ENCODE measurements at regions not wholly inside any gene's neighbourhood (a gene's known extent, or its start where the extent isn't known, plus 50 kb on each side); places are given as distances from the start of the nearest gene placed in this dataset.

- Histone ChIP-seq H3K9me3 (no peaks in the 10 kb centered on the region), H3K36me3 (no peaks in the 10 kb centered on the region), H3K27me3 (no peaks in the 10 kb centered on the region), H3K4me3 (ENCODE audit: low read depth in 1 of 2, low read length in 1 of 2) (no peak overlapping the region), H3K4me1 (ENCODE audit: control insufficient read depth in 1 of 2, insufficient read depth in 1 of 2, low read depth in 1 of 2, low read length in 1 of 2) (no peaks in the 10 kb centered on the region), H3K27ac (no peak overlapping the region)
- TF ChIP-seq CTCF (IDR thresholded peaks at IDR 0.05): no peak
Measured at GRCh38 chr16:26561303-26561702, 505.4 kb upstream of the C16orf82 start.

GRCh38 chr16:26563018-26563417 is 503.7 kb upstream of the C16orf82 start:
- no peaks in the 10 kb centered on the region for H3K36me3 ChIP-seq
- no peaks in the 10 kb centered on the region for H3K27me3 ChIP-seq
- H3K9me3 ChIP-seq: no peaks in the 10 kb centered on the region
- H3K4me1 ChIP-seq (ENCODE audit: control insufficient read depth in 1 of 2, insufficient read depth in 1 of 2, low read depth in 1 of 2, low read length in 1 of 2): no peaks in the 10 kb centered on the region
- TF ChIP-seq CTCF (IDR thresholded peaks at IDR 0.05): no peak
- H3K4me3 ChIP-seq (ENCODE audit: low read depth in 1 of 2, low read length in 1 of 2): no peak overlapping the region
- no peak overlapping the region for H3K27ac ChIP-seq

GRCh38 chr16:26567356-26567755 is 499.4 kb upstream of the C16orf82 start:
- TF ChIP-seq CTCF (IDR thresholded peaks at IDR 0.05): no peak
- no peaks in the 10 kb centered on the region for H3K9me3 ChIP-seq
- H3K27me3 ChIP-seq: no peaks in the 10 kb centered on the region
- no peaks in the 10 kb centered on the region for H3K36me3 ChIP-seq
- no peak overlapping the region for H3K4me3 ChIP-seq (ENCODE audit: low read depth in 1 of 2, low read length in 1 of 2)
- no peaks in the 10 kb centered on the region for H3K4me1 ChIP-seq (ENCODE audit: control insufficient read depth in 1 of 2, insufficient read depth in 1 of 2, low read depth in 1 of 2, low read length in 1 of 2)
- no peak overlapping the region for H3K27ac ChIP-seq

- Histone ChIP-seq H3K27me3 (no peaks in the 10 kb centered on the region), H3K27ac (no peak overlapping the region), H3K9me3 (no peaks in the 10 kb centered on the region), H3K4me1 (ENCODE audit: control insufficient read depth in 1 of 2, insufficient read depth in 1 of 2, low read depth in 1 of 2, low read length in 1 of 2) (no peaks in the 10 kb centered on the region), H3K36me3 (no peaks in the 10 kb centered on the region), H3K4me3 (ENCODE audit: low read depth in 1 of 2, low read length in 1 of 2) (no peak overlapping the region)
- no peak for TF ChIP-seq CTCF (IDR thresholded peaks at IDR 0.05)
Measured at GRCh38 chr16:26569793-26570192, 496.9 kb upstream of the C16orf82 start.

GRCh38 chr16:26578748-26579147 is 488.0 kb upstream of the C16orf82 start:
- no peak for TF ChIP-seq CTCF (IDR thresholded peaks at IDR 0.05)
- H3K36me3 ChIP-seq: no peaks in the 10 kb centered on the region
- H3K4me1 ChIP-seq (ENCODE audit: control insufficient read depth in 1 of 2, insufficient read depth in 1 of 2, low read depth in 1 of 2, low read length in 1 of 2): no peaks in the 10 kb centered on the region
- no peak overlapping the region for H3K4me3 ChIP-seq (ENCODE audit: low read depth in 1 of 2, low read length in 1 of 2)
- no peaks in the 10 kb centered on the region for H3K27me3 ChIP-seq
- H3K27ac ChIP-seq: no peak overlapping the region
- H3K9me3 ChIP-seq: no peaks in the 10 kb centered on the region

- Histone ChIP-seq H3K9me3 (no peaks in the 10 kb centered on the region), H3K36me3 (no peaks in the 10 kb centered on the region), H3K4me3 (ENCODE audit: low read depth in 1 of 2, low read length in 1 of 2) (no peak overlapping the region), H3K27ac (no peak overlapping the region), H3K27me3 (no peaks in the 10 kb centered on the region), H3K4me1 (ENCODE audit: control insufficient read depth in 1 of 2, insufficient read depth in 1 of 2, low read depth in 1 of 2, low read length in 1 of 2) (no peaks in the 10 kb centered on the region)
- no peak for TF ChIP-seq CTCF (IDR thresholded peaks at IDR 0.05)
Measured at GRCh38 chr16:26583803-26584202, 482.9 kb upstream of the C16orf82 start.

Data from neutrophil (primary cell).